Type B pancreatic cell (in vitro differentiated cells): ENCODE measurements at regions not wholly inside any gene's neighbourhood (a gene's known extent, or its start where the extent isn't known, plus 50 kb on each side); places are given as distances from the start of the nearest gene placed in this dataset.

Source experiments
- DNase-seq: peaks from one replicate; pipeline ENCODE4 v3.0.0; 2021; ENCODE audit warnings: mixed read lengths; ENCODE audit not compliant: unreplicated experiment; ENCODE audit errors: extremely low spot score
- H3K27ac Mint-ChIP-seq: 2 replicates; pipeline ENCODE4 v1.8.0; 2021; ENCODE audit warnings: mild to moderate bottlenecking, mixed read lengths
- H3K27me3 Mint-ChIP-seq: 2 replicates; pipeline ENCODE4 v1.8.0; 2021; ENCODE audit warnings: mixed read lengths
- H3K36me3 Mint-ChIP-seq: 2 replicates; pipeline ENCODE4 v1.8.0; 2021; ENCODE audit warnings: mixed read lengths
- H3K4me1 Mint-ChIP-seq: one replicate; pipeline ENCODE4 v1.8.0; 2021; ENCODE audit warnings: mixed read lengths; ENCODE audit not compliant: unreplicated experiment
- H3K4me3 Mint-ChIP-seq: 2 replicates; pipeline ENCODE4 v1.8.0; 2021; ENCODE audit warnings: mild to moderate bottlenecking, mixed read lengths
- H3K9me3 Mint-ChIP-seq: 2 replicates; pipeline ENCODE4 v1.8.0; 2021; ENCODE audit warnings: mixed read lengths
- TF ChIP-seq, protein P1 (sequence below): fragments of 200-600 bp; sonication (generic); conservative IDR thresholded peaks from 2 replicates; pipeline ENCODE4 v1.5.0; 2021; ENCODE audit warnings: antibody characterized with exemption, mild to moderate bottlenecking

DNA sequence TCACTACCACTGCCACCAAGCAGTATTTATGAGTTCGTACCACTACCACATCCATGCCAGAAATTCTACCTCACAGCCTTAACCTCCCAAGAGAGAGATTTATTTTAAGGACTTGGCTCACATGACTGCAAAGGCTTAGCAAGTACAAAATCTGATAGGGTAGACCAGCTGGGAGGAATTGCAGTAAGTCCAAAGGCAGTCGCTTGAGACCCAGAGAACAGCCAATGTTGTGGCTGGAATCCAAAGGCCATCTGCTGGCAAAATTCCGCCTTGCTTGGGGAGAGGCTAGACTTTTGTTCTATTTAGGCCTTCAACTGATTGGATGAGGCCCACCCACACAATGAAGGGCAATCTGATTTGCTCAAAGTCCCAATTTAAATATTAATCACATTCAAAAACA is 101.4 kb upstream of the STT3B start:
- no peak overlapping the region for H3K4me3 Mint-ChIP-seq
- TF ChIP-seq, protein P1, sequence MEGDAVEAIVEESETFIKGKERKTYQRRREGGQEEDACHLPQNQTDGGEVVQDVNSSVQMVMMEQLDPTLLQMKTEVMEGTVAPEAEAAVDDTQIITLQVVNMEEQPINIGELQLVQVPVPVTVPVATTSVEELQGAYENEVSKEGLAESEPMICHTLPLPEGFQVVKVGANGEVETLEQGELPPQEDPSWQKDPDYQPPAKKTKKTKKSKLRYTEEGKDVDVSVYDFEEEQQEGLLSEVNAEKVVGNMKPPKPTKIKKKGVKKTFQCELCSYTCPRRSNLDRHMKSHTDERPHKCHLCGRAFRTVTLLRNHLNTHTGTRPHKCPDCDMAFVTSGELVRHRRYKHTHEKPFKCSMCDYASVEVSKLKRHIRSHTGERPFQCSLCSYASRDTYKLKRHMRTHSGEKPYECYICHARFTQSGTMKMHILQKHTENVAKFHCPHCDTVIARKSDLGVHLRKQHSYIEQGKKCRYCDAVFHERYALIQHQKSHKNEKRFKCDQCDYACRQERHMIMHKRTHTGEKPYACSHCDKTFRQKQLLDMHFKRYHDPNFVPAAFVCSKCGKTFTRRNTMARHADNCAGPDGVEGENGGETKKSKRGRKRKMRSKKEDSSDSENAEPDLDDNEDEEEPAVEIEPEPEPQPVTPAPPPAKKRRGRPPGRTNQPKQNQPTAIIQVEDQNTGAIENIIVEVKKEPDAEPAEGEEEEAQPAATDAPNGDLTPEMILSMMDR: no peak
- H3K27ac Mint-ChIP-seq: no peak overlapping the region
- no peak for DNase-seq
- H3K9me3 Mint-ChIP-seq: peaks cover 13% of the 10 kb centered on the region
- H3K36me3 Mint-ChIP-seq: no peaks in the 10 kb centered on the region
- no peaks in the 10 kb centered on the region for H3K27me3 Mint-ChIP-seq
- H3K4me1 Mint-ChIP-seq: peaks cover 12% of the 10 kb centered on the region

DNA sequence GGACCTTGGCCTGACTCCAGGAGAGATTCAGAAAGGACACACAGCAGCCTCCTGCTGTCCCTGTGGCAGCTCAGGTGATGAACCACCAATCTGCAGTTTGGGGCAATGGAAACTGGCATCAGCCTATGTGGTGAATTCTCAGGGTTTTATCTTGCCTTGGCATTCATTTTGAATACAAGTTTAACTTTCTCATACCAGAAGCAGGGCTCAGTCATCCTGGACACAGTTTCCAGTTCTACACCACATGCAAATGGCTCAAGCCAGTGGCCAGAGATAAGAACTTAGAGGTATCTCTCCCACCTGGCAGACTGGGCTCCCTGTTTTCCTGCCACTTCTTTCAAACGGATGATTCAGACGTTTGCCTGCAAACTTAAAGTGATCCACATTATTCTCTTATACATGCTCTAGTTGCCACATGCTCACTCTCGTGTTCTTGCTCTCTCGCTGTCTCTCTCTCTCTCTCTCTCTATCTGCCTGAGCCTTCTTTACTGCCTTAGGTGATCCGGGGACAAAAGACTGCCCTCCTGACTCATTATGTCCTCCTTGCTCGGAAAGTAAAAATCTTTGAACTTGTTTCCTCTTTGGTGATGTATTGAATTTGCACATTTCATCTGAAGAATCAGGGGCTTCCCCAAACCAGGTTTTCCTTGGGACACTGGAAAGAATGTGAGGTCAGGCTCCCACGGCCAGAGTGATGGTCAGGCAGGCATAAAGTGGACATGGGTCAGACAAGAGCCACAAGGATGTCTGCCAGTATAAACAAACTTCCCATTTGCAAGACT is 99.6 kb upstream of the STT3B start:
- Mint-ChIP-seq H3K36me3 (peaks cover 8% of the 10 kb centered on the region), H3K4me3 (no peak overlapping the region), H3K27me3 (no peaks in the 10 kb centered on the region), H3K27ac (no peak overlapping the region), H3K9me3 (peaks cover 17% of the 10 kb centered on the region), H3K4me1 (peaks cover 12% of the 10 kb centered on the region)
- DNase-seq: no peak
- TF ChIP-seq, protein P1: no peak

DNA sequence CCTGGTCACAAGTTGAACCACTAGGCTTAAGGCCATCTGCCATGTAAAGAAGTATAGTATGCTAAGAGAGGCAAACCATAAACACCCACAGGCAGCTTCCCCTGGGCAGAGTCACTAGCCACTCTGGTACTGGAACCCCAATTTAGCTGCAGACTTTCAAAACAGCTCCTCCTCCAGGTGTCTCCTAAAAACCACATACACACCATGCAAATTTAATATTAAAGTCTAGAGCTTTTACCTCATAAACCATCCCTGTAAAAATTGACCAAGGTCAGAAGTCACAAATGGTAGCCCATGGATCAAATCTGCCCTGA is 99.1 kb upstream of the STT3B start:
- Mint-ChIP-seq H3K4me3 (no peak overlapping the region), H3K9me3 (peaks cover 17% of the 10 kb centered on the region), H3K27ac (no peak overlapping the region), H3K4me1 (peaks cover 12% of the 10 kb centered on the region), H3K27me3 (no peaks in the 10 kb centered on the region), H3K36me3 (peaks cover 8% of the 10 kb centered on the region)
- no peak for DNase-seq
- TF ChIP-seq, protein P1: no peak

DNA sequence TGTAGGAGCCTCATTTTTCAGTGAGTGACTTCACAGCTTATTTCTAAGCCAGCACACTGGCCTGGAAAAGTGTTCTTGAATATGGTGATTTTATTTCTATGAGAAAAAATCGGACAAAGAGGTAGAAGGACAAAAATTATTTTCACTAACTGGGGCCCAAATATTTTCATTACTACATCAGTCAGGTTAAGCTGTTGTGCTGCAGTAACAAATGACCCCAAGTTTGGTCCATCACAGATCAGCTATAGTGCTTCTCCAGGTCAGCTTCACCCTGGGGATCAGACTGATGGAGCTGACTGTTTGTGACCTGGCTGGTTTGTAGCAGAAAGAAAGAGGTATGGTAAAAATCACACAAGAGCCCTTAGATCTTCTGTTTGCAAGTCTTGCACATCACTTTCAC is 97.9 kb upstream of the STT3B start:
- Mint-ChIP-seq H3K4me3 (no peak overlapping the region), H3K4me1 (peaks cover 19% of the 10 kb centered on the region), H3K36me3 (peaks cover 8% of the 10 kb centered on the region), H3K27ac (no peak overlapping the region), H3K9me3 (peaks cover 17% of the 10 kb centered on the region), H3K27me3 (no peaks in the 10 kb centered on the region)
- no peak for DNase-seq
- TF ChIP-seq, protein P1: no peak

DNA sequence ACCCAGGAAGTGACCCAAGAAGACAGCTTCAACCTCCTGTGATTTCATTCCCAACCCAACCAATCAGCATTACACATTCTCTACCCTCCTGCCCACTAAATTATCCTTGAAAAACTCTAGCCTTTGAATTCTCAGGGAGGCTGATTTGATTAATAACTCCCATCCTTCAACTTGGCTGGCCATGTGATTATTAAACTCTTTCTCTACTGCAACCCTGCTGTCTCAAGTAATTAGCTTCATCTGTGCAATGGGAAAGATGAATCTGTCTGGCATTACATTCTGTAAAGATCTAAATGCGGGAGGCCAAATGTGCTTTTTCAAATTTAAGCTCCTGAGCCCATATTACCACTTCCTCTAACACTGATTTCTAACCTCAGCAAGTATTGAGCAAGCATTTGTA is 95.9 kb upstream of the STT3B start:
- TF ChIP-seq, protein P1: no peak
- Mint-ChIP-seq H3K36me3 (peaks cover 8% of the 10 kb centered on the region), H3K27me3 (no peaks in the 10 kb centered on the region), H3K4me1 (peaks cover 30% of the 10 kb centered on the region), H3K9me3 (peaks cover 14% of the 10 kb centered on the region), H3K27ac (no peak overlapping the region), H3K4me3 (no peak overlapping the region)
- no peak for DNase-seq
